Peyer's patch (tissue), 4 donors: ENCODE measurements at regions not wholly inside any gene's neighbourhood (a gene's known extent, or its start where the extent isn't known, plus 50 kb on each side); places are given as distances from the start of the nearest gene placed in this dataset.
"Not testable (repeated sequence)": the region's sequence is repeated elsewhere in the genome, so short reads cannot be mapped to it uniquely, and the experiment has no call there.

ENCODE experiments used
- DNase-seq, 3 donors: peaks; one replicate each; pipeline ENCODE4 v3.0.0-alpha.2; 2017 to 2019
- H3K27ac ChIP-seq, 4 donors: fragments of 200-600 bp; sonication (generic); one replicate each; pipeline ENCODE4 v1.5.1; 2016 to 2019
- H3K27me3 ChIP-seq, 2 donors: fragments of 200-600 bp; sonication (generic); one replicate each; pipeline ENCODE4 v1.5.1; 2019
- H3K36me3 ChIP-seq, 3 donors: fragments of 200-600 bp; sonication (generic); one replicate each; pipeline ENCODE4 v1.5.1; 2016 to 2019
- H3K4me1 ChIP-seq, 4 donors: fragments of 200-600 bp; sonication (generic); one replicate each; pipeline ENCODE4 v1.5.1; 2016 to 2019
- H3K4me3 ChIP-seq, 4 donors: fragments of 200-600 bp; sonication (generic); 1 replicate in 3 of 4; 2 replicates in 1 of 4; pipeline ENCODE4 v1.5.1; 2016 to 2019; ENCODE audit warnings: mild to moderate bottlenecking in 1 of 4
- H3K9me3 ChIP-seq, 4 donors: fragments of 200-600 bp; sonication (generic); one replicate each; pipeline ENCODE4 v1.5.1; 2016 to 2019; ENCODE audit warnings: mild to moderate bottlenecking in 1 of 4
- CTCF ChIP-seq, 6 experiments: fragments of 450-650 bp in 4 of 6; fragments of 200-600 bp in 2 of 6; sonication (generic) in 1 of 6; IDR thresholded peaks; one replicate each; pipeline ENCODE4 v1.5.1; 2017 to 2019; ENCODE audit warnings: antibody characterized with exemption in 6 of 6, mild to moderate bottlenecking in 3 of 6, moderate library complexity in 1 of 6
- POLR2A ChIP-seq, 2 donors: fragments of 450-650 bp; IDR thresholded peaks; one replicate each; pipeline ENCODE4 v1.5.1; 2017; ENCODE audit warnings: antibody characterized with exemption in 2 of 2, mild to moderate bottlenecking in 2 of 2, moderate library complexity in 2 of 2

DNA sequence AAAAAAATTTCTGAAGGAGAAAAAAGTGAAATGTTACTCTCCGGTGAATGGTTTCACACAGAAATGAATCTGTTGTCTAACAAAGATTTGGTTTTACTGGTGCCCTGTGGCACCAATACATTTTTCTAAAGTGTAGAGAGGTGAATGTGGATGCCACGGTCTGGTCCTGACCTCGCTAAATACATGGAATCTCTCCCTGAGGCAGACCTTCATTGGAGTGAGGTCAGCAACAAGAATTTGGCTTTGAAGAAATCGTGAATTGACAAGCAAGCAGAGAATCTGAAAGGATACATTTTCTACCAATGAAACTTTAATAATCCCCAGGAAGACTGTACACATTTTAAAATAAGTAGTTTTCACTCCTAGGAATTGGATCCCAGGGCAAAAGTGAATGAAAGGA is 81.2 kb upstream of the OTOGL start:
- Histone ChIP-seq H3K4me3 (no peak overlapping the region), H3K36me3 (no peaks in the 10 kb centered on the region), H3K27ac (peak overlapping the region in 1 of 4 donors; percentile 39), H3K9me3 (peaks cover 0 to 3% (median 0%) of the 10 kb centered on the region in 4 donors), H3K27me3 (no peaks in the 10 kb centered on the region), H3K4me1 (no peaks in the 10 kb centered on the region)
- DNase-seq, result no peak
- no peak for TF ChIP-seq CTCF (IDR thresholded peaks at IDR 0.05)
- no peak for TF ChIP-seq POLR2A (IDR thresholded peaks at IDR 0.05)

GRCh38 chr12:80017261-80017870 is 82.0 kb upstream of the OTOGL start:
- no peaks in the 10 kb centered on the region for H3K4me1 ChIP-seq
- H3K36me3 ChIP-seq, result no peaks in the 10 kb centered on the region
- peak overlapping the region in 1 of 4 donors; percentile 39 for H3K27ac ChIP-seq
- H3K4me3 ChIP-seq, result no peak overlapping the region
- DNase-seq, result no peak
- no peak for TF ChIP-seq CTCF (IDR thresholded peaks at IDR 0.05)
- TF ChIP-seq POLR2A (IDR thresholded peaks at IDR 0.05), result no peak
- H3K27me3 ChIP-seq, result no peaks in the 10 kb centered on the region
- H3K9me3 ChIP-seq, result no peaks in the 10 kb centered on the region

GRCh38 chr12:80016684-80017083 is 81.8 kb upstream of the PPP1R12A start:
- no peaks in the 10 kb centered on the region for H3K9me3 ChIP-seq
- DNase-seq, result no peak
- no peaks in the 10 kb centered on the region for H3K36me3 ChIP-seq
- peak overlapping the region in 1 of 4 donors; percentile 39 for H3K27ac ChIP-seq
- no peaks in the 10 kb centered on the region for H3K4me1 ChIP-seq
- no peak overlapping the region for H3K4me3 ChIP-seq
- TF ChIP-seq POLR2A (IDR thresholded peaks at IDR 0.05) (no peak), CTCF (IDR thresholded peaks at IDR 0.05) (no peak)
- no peaks in the 10 kb centered on the region for H3K27me3 ChIP-seq

DNA sequence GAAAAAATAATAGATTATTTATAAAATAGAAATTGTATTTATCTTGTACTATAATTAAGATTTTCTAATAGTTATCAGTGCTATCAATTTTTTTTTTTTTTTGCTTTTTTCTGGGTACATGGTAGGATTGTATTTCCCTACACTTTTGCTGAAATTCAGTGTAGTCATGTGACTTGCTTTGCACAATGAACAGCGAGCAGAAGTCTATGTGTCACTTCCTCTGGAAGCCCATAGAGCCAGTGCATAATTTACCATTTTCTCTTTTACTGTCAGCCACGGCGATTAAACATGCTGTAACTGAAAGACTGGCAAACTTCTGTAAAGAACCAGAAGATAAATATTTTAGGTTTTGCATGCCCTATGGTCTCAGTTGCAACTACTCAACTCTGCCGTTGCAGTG is 80.8 kb upstream of the PPP1R12A start:
- Histone ChIP-seq H3K27ac (no peak overlapping the region), H3K4me3 (no peak overlapping the region), H3K4me1 (no peaks in the 10 kb centered on the region), H3K9me3 (no peaks in the 10 kb centered on the region), H3K36me3 (no peaks in the 10 kb centered on the region), H3K27me3 (no peaks in the 10 kb centered on the region)
- TF ChIP-seq POLR2A (IDR thresholded peaks at IDR 0.05) (no peak), CTCF (IDR thresholded peaks at IDR 0.05) (no peak)
- DNase-seq, result no peak

DNA sequence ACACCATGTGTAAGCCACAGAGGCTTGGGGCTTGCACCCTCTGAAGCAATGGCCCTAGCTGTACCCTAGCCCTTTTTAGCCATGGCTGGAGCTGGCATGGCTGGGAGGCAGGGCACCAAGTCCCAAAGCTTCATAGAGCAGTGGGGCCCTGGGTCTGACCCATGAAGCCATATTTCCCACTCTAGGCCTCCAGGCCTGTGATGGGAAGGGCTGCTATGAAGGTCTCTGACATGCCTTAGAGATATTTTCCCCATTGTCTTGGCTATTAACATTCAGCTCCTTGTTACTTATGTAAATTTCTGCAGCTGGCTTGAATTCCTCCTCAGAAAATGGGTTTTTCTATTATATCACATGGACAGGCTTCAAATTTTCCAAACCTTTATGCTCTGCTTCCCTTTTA is 68.8 kb upstream of the PPP1R12A start:
- not testable (repeated sequence) for H3K27ac ChIP-seq, H3K36me3 ChIP-seq, H3K27me3 ChIP-seq, H3K9me3 ChIP-seq, H3K4me3 ChIP-seq, DNase-seq, H3K4me1 ChIP-seq

- Histone ChIP-seq H3K36me3 (no peaks in the 10 kb centered on the region), H3K4me3 (no peak overlapping the region), H3K27ac (no peak overlapping the region), H3K4me1 (peaks cover 0 to 3% (median 0%) of the 10 kb centered on the region in 4 donors), H3K27me3 (no peaks in the 10 kb centered on the region), H3K9me3 (no peaks in the 10 kb centered on the region)
- TF ChIP-seq CTCF (IDR thresholded peaks at IDR 0.05), result no peak
- TF ChIP-seq POLR2A (IDR thresholded peaks at IDR 0.05), result no peak
- DNase-seq, result no peak
These were observed 66.7 kb upstream of the PPP1R12A start for GRCh38 chr12:80001562-80001961.
